ENCODE measurements at regions not wholly inside any gene's neighbourhood (a gene's known extent, or its start where the extent isn't known, plus 50 kb on each side); places are given as distances from the start of the nearest gene placed in this dataset.
"Not testable (repeated sequence)": the region's sequence is repeated elsewhere in the genome, so short reads cannot be mapped to it uniquely, and the experiment has no call there.

DNA sequence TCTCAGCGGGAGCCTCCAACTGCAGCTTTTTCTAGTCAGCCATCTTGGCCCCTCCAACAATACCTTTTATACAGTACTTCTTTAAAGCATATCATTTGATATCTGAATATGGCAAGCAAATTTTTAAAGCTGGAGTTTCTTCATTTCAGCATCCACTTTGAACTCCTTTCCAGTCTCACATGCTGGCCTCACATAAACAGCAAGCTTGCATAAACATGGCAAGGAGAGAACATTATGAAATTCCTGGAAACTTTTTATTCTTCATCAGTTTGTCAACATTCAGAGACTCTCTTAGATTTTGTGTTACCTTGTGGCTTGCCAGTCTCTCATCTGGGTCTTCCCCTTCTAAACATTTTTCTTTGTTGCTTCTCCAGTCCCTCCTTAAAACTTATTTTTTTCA is 745.3 kb downstream of the NR2F1-AS1 start:
- TF ChIP-seq, protein P1, sequence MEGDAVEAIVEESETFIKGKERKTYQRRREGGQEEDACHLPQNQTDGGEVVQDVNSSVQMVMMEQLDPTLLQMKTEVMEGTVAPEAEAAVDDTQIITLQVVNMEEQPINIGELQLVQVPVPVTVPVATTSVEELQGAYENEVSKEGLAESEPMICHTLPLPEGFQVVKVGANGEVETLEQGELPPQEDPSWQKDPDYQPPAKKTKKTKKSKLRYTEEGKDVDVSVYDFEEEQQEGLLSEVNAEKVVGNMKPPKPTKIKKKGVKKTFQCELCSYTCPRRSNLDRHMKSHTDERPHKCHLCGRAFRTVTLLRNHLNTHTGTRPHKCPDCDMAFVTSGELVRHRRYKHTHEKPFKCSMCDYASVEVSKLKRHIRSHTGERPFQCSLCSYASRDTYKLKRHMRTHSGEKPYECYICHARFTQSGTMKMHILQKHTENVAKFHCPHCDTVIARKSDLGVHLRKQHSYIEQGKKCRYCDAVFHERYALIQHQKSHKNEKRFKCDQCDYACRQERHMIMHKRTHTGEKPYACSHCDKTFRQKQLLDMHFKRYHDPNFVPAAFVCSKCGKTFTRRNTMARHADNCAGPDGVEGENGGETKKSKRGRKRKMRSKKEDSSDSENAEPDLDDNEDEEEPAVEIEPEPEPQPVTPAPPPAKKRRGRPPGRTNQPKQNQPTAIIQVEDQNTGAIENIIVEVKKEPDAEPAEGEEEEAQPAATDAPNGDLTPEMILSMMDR (IDR thresholded peaks at IDR 0.05; ENCODE audit: unreplicated experiment) = no peak
- Mint-ChIP-seq H3K27ac (no peak overlapping the region), H3K4me1 (ENCODE audit: low read depth) (no peaks in the 10 kb centered on the region), H3K9me3 (ENCODE audit: low read depth) (peaks cover 3% of the 10 kb centered on the region), H3K4me3 (ENCODE audit: low read depth) (no peak overlapping the region), H3K36me3 (ENCODE audit: insufficient read depth) (no peaks in the 10 kb centered on the region), H3K27me3 (no peaks in the 10 kb centered on the region)
- no peak for DNase-seq (ENCODE audit: low spot score, unreplicated experiment)

DNA sequence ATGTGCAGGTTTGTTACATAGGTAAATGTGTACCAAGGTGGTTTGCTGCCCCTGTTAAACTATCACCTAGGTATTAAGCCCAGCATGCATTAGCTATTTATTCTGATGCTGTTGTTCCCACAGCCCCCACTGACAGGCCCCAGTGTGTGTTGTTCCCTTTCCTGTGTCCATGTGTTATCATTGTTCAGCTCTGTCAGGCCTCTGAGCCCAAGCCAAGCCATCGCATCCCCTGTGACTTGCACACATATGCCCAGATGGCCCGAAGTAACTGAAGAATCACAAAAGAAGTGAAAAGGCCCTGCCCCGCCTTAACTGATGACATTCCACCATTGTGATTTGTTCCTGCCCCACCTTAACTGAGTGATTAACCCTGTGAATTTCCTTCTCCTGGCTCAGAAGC is 757.5 kb downstream of the NR2F1-AS1 start:
- not testable (repeated sequence) for H3K27me3 Mint-ChIP-seq; H3K4me1 Mint-ChIP-seq (ENCODE audit: low read depth); H3K9me3 Mint-ChIP-seq (ENCODE audit: low read depth); DNase-seq (ENCODE audit: low spot score, unreplicated experiment); H3K27ac Mint-ChIP-seq; H3K4me3 Mint-ChIP-seq (ENCODE audit: low read depth); H3K36me3 Mint-ChIP-seq (ENCODE audit: insufficient read depth)

DNA sequence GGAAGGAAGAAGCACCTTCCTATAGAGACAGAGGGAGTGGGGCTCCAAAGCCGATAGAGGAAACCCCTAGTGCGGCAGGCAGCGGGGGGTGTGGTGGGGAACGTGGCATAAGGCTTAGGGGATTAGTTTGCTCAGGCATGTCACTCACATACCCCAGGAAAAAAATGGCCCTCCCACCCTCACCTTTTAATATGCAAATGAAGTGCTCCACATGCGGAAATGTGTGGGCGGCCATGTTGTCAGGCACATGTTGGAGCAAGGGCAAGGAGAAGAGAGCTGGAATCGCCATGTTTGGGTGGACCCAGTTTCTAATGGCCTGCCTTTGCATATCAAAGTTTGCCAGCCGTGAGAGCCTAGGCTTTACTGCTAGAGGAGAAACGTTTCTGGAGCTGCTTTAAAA is 758.8 kb downstream of the NR2F1-AS1 start:
- no peak for DNase-seq (ENCODE audit: low spot score, unreplicated experiment)
- TF ChIP-seq, protein P1 (IDR thresholded peaks at IDR 0.05; ENCODE audit: unreplicated experiment) = no peak
- Mint-ChIP-seq H3K9me3 (ENCODE audit: low read depth) (peaks cover 7% of the 10 kb centered on the region), H3K36me3 (ENCODE audit: insufficient read depth) (no peaks in the 10 kb centered on the region), H3K27ac (no peak overlapping the region), H3K4me1 (ENCODE audit: low read depth) (no peaks in the 10 kb centered on the region), H3K27me3 (no peaks in the 10 kb centered on the region), H3K4me3 (ENCODE audit: low read depth) (no peak overlapping the region)

DNA sequence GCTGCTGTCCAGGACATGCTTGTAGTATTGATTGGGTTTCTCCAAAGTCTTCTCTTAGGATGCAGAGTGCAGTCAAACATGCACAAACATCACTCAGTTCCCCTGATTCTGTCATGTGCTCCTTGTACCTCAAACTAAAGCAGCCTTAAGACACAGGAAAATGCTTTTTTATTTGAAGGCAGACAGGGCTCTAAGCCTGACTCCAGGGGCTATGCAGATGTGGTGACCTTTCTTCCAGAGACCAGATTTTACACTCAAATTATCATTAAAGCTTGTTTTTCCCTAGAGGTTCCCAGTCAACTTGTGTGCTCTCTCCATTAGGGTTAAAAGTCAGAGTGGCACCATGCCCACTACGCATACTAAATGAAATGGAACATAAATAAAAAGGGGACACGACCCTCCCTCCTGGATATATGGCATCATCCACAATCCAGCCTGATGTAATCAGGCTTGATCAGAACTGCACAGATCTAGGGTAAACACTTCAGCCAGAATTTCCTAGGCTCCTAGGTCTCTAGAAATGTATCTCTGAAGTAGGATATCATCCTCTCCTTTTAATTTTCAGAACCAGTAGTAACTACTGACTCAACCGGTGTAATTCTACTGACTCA is 771.1 kb downstream of the NR2F1-AS1 start:
- no peaks in the 10 kb centered on the region for H3K9me3 Mint-ChIP-seq (ENCODE audit: low read depth)

DNA sequence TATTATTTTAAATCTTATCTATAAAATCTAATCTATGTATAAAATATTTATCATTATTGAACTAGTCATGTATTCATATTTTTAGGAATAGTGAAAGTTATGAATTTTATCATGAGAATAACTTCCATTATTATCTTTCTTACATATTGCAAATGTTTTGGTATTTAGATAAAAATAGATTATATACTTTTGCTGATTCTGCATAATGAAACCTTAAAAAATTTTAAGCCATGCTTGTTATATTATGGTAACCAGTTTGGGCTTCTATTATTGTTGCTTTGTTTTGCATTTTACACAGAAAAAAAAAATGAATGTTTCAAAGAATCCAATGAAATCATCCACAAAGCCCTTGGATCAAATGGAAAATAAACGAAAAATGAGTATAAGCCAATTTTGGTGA is 772.5 kb downstream of the NR2F1-AS1 start:
- no peak for DNase-seq (ENCODE audit: low spot score, unreplicated experiment)
- no peak overlapping the region for H3K4me3 Mint-ChIP-seq (ENCODE audit: low read depth)
- no peak overlapping the region for H3K27ac Mint-ChIP-seq
- H3K36me3 Mint-ChIP-seq (ENCODE audit: insufficient read depth) = no peaks in the 10 kb centered on the region
- TF ChIP-seq, protein P1 (IDR thresholded peaks at IDR 0.05; ENCODE audit: unreplicated experiment) = no peak
- H3K9me3 Mint-ChIP-seq (ENCODE audit: low read depth) = no peaks in the 10 kb centered on the region
- peaks cover 16% of the 10 kb centered on the region for H3K27me3 Mint-ChIP-seq
- peaks cover 3% of the 10 kb centered on the region for H3K4me1 Mint-ChIP-seq (ENCODE audit: low read depth)

More for the DNA sequence above, 771.1 kb downstream of the NR2F1-AS1 start:
- TF ChIP-seq, protein P1 (IDR thresholded peaks at IDR 0.05; ENCODE audit: unreplicated experiment) = no peak
- H3K27ac Mint-ChIP-seq = no peak overlapping the region
- DNase-seq (ENCODE audit: low spot score, unreplicated experiment) = no peak
- H3K36me3 Mint-ChIP-seq (ENCODE audit: insufficient read depth) = no peaks in the 10 kb centered on the region
- H3K27me3 Mint-ChIP-seq = peaks cover 4% of the 10 kb centered on the region
- peaks cover 3% of the 10 kb centered on the region for H3K4me1 Mint-ChIP-seq (ENCODE audit: low read depth)
- H3K4me3 Mint-ChIP-seq (ENCODE audit: low read depth) = no peak overlapping the region

DNA sequence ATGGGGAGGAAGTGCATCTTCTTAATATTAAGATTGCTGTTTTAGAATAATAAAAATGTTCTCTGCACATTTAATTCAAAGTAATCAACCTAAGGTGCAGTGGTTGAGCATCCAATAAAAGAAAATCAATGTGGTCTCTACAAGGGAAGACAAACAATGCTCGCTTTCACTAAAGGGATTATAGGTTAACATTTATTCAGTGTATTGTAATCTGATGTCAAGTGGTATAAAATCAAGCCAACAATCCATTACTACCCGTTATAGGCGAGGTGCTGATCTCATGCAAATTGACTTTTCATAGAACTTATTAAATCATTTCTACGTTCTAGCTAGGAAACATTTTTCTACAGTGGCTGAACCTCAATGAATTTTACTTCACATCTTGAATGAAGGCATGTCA is 773.9 kb downstream of the NR2F1-AS1 start:
- no peaks in the 10 kb centered on the region for H3K9me3 Mint-ChIP-seq (ENCODE audit: low read depth)

More for the DNA sequence above, 773.9 kb downstream of the NR2F1-AS1 start:
- DNase-seq (ENCODE audit: low spot score, unreplicated experiment) = no peak
- H3K27me3 Mint-ChIP-seq = peaks cover 17% of the 10 kb centered on the region
- H3K36me3 Mint-ChIP-seq (ENCODE audit: insufficient read depth) = no peaks in the 10 kb centered on the region
- TF ChIP-seq, protein P1 (IDR thresholded peaks at IDR 0.05; ENCODE audit: unreplicated experiment) = no peak
- no peak overlapping the region for H3K4me3 Mint-ChIP-seq (ENCODE audit: low read depth)
- H3K27ac Mint-ChIP-seq = no peak overlapping the region
- H3K4me1 Mint-ChIP-seq (ENCODE audit: low read depth) = peaks cover 5% of the 10 kb centered on the region
